K562 (cell line): ENCODE measurements at regions not wholly inside any gene's neighbourhood (a gene's known extent, or its start where the extent isn't known, plus 50 kb on each side); places are given as distances from the start of the nearest gene placed in this dataset.

Experiments
- ATAC-seq: fragments of 200-7000 bp; cut with Tn5 transposase; 3 replicates; pipeline ENCODE4 v1.9.1; 2020; ENCODE audit warnings: moderate library complexity
- BruUV-seq: library from RNA; stranded (reverse); fragments of 400-500 nt; replicated peaks from 2 replicates; lab custom pipeline; 2021; lab: Mats Ljungman, UMichigan
- CTCF ChIA-PET: fragments of 300-600 bp; formaldehyde crosslinking; extraction: SDS; loops from one replicate; lab custom pipeline; 2021; ENCODE audit warnings: low intra/inter-chr PET ratio; lab: Yijun Ruan, JAX
- POLR2A ChIA-PET: fragments of 300-600, 350-650 bp; sonication (Branson Sonifier 250); formaldehyde crosslinking; extraction: SDS; loops from one replicate; lab custom pipeline; 2021; ENCODE audit warnings: antibody characterized with exemption, inconsistent platforms; lab: Yijun Ruan, JAX
- DNase-seq, 4 experiments: peaks; one replicate each; pipeline versions ENCODE4 v3.0.0 to v3.0.0-alpha.2; 2011 to 2018; ENCODE audit warnings: low spot score in 3 of 4, mixed read lengths in 3 of 4; ENCODE audit errors: extremely low read depth in 1 of 4
- FAIRE-seq: peaks from 2 replicates; lab custom pipeline; 2011; peaks lifted over from hg19 to GRCh38; lab: Jason Lieb, UNC
- H2AFZ ChIP-seq: 2 replicates; pipeline ENCODE4 v1.6.0; 2011; ENCODE audit warnings: low read depth, low read length, control low read depth, inconsistent platforms
- H3K27ac ChIP-seq: fragments of 200-600 bp; 3 replicates; pipeline ENCODE4 v1.8.0; 2011; ENCODE audit warnings: low read depth, mild to moderate bottlenecking, control low read depth, inconsistent platforms, low read length, moderate library complexity, mixed read lengths; ENCODE audit errors: extremely low read depth
- H3K27me3 ChIP-seq, 2 experiments: fragments of 300-600 bp in 1 of 2; 2 replicates in 1 of 2; 3 replicates in 1 of 2; pipeline versions ENCODE4 v1.6.0 to v1.8.0; 2011; ENCODE audit warnings: inconsistent platforms in 2 of 2, low read length in 2 of 2, mild to moderate bottlenecking in 1 of 2, mixed read lengths in 1 of 2, moderate library complexity in 1 of 2; ENCODE audit not compliant: control insufficient read depth in 2 of 2, insufficient read depth in 2 of 2
- H3K36me3 ChIP-seq: fragments of 300-600 bp; 3 replicates; pipeline ENCODE4 v1.8.0; 2011; ENCODE audit warnings: mild to moderate bottlenecking, low read length, inconsistent platforms; ENCODE audit not compliant: control insufficient read depth, insufficient read depth
- H3K4me1 ChIP-seq, 2 experiments: fragments of 200-600 bp in 1 of 2; replicated peaks in 1 of 2; 2 replicates in 1 of 2; 3 replicates in 1 of 2; pipeline versions ENCODE4 v1.5.1 to v1.8.0; 2011; ENCODE audit warnings: inconsistent platforms in 2 of 2, low read length in 2 of 2, mild to moderate bottlenecking in 1 of 2, mixed read lengths in 1 of 2, moderate library complexity in 1 of 2; ENCODE audit not compliant: control insufficient read depth in 2 of 2, insufficient read depth in 2 of 2
- H3K4me2 ChIP-seq: 2 replicates; pipeline ENCODE4 v1.6.1; 2011; ENCODE audit warnings: low read length, control low read depth, inconsistent platforms, mixed read lengths; ENCODE audit not compliant: insufficient read depth
- H3K4me3 ChIP-seq: fragments of 200-600 bp; sonication (generic), shearing (Covaris generic); 2 replicates; pipeline ENCODE4 v1.5.1; 2016; ENCODE audit warnings: control low read depth, inconsistent platforms
- H3K79me2 ChIP-seq: fragments of 200-600 bp; 3 replicates; pipeline ENCODE4 v1.8.0; 2011; ENCODE audit warnings: low read length, inconsistent platforms; ENCODE audit not compliant: control insufficient read depth, insufficient read depth
- H3K9ac ChIP-seq, 2 experiments: 2 replicates each; pipeline versions ENCODE4 v1.6.0 to v1.6.1; 2011; ENCODE audit warnings: low read depth in 2 of 2, low read length in 2 of 2, control low read depth in 1 of 2, inconsistent platforms in 1 of 2, mild to moderate bottlenecking in 1 of 2, mixed read lengths in 1 of 2; ENCODE audit not compliant: insufficient read depth in 1 of 2
- H3K9me1 ChIP-seq: one replicate; pipeline ENCODE4 v1.6.0; 2011; ENCODE audit warnings: inconsistent platforms, mild to moderate bottlenecking, low read length, moderate library complexity; ENCODE audit not compliant: control insufficient read depth, insufficient read depth
- H3K9me3 ChIP-seq: replicated peaks from 2 replicates; pipeline ENCODE4 v1.5.1; 2011; ENCODE audit warnings: low read depth, low read length, inconsistent platforms; ENCODE audit not compliant: control insufficient read depth, insufficient read depth
- H4K20me1 ChIP-seq: replicated peaks from 2 replicates; pipeline ENCODE4 v1.6.1; 2011; ENCODE audit warnings: low read length, inconsistent platforms, mixed read lengths; ENCODE audit not compliant: control insufficient read depth, insufficient read depth
- BRD4 ChIP-seq: fragments of 200-600 bp; sonication (generic); IDR thresholded peaks from 2 replicates; pipeline ENCODE4 v1.6.1; 2017; ENCODE audit warnings: inconsistent platforms
- CC2D1A ChIP-seq: fragments of 450-650 bp; IDR thresholded peaks from 2 replicates; pipeline ENCODE4 v1.6.1; 2017; ENCODE audit warnings: mild to moderate bottlenecking
- E2F1 ChIP-seq: sonication (generic); formaldehyde crosslinking; IDR thresholded peaks from 2 replicates; pipeline ENCODE4 v1.8.1; 2023; ENCODE audit warnings: mild to moderate bottlenecking, missing genetic modification reagents, moderate library complexity
- FOSL1 ChIP-seq: fragments of 200-800 bp; sonication (Bioruptor generic); conservative IDR thresholded peaks from 2 replicates; pipeline ENCODE4 v1.6.1; 2016; ENCODE audit warnings: missing genetic modification characterization, missing compliant biosample characterization
- HDGF ChIP-seq: fragments of 450-650 bp; IDR thresholded peaks from 2 replicates; pipeline ENCODE4 v1.6.1; 2016
- HMGXB4 ChIP-seq: sonication (generic); formaldehyde crosslinking; IDR thresholded peaks from 2 replicates; pipeline ENCODE4 v1.8.1; 2023; ENCODE audit warnings: mild to moderate bottlenecking, missing genetic modification reagents
- KLF13 ChIP-seq: fragments of 450-650 bp; IDR thresholded peaks from 2 replicates; pipeline ENCODE4 v1.6.1; 2016; ENCODE audit warnings: missing genetic modification characterization, low read depth, mild to moderate bottlenecking, missing compliant biosample characterization, moderate library complexity, borderline replicate concordance
- MBD2 ChIP-seq: sonication (generic); IDR thresholded peaks from 2 replicates; pipeline ENCODE4 v1.6.1; 2016; ENCODE audit warnings: low read depth, borderline replicate concordance
- NCOA1 ChIP-seq: fragments of 450-650 bp; IDR thresholded peaks from 2 replicates; pipeline ENCODE4 v1.6.1; 2016; ENCODE audit warnings: low read depth
- NFXL1 ChIP-seq: fragments of 450-650 bp; formaldehyde crosslinking; IDR thresholded peaks from 2 replicates; pipeline ENCODE4 v1.4.0; 2021; ENCODE audit warnings: mild to moderate bottlenecking
- PHF20 ChIP-seq: fragments of 450-650 bp; IDR thresholded peaks from 2 replicates; pipeline ENCODE4 v1.6.1; 2018; ENCODE audit not compliant: partially characterized antibody
- PRDM10 ChIP-seq: fragments of 450-650 bp; IDR thresholded peaks from 2 replicates; pipeline ENCODE4 v1.6.1; 2018; ENCODE audit not compliant: partially characterized antibody
- PRPF4 ChIP-seq: fragments of 200-400 bp; formaldehyde crosslinking; IDR thresholded peaks from one replicate; pipeline ENCODE4 v1.6.1; 2017; ENCODE audit warnings: low read length, low read depth, mild to moderate bottlenecking; ENCODE audit not compliant: insufficient read depth, poor library complexity, severe bottlenecking
- SMC3 ChIP-seq: conservative IDR thresholded peaks from 2 replicates; pipeline ENCODE4 v1.6.1; 2011; ENCODE audit warnings: low read depth, low read length, improper control_type of control experiment; ENCODE audit not compliant: insufficient read depth
- WHSC1 ChIP-seq: IDR thresholded peaks from one replicate; pipeline ENCODE4 v1.6.1; 2012; ENCODE audit warnings: low read length, control low read depth, inconsistent platforms
- ZNF239 ChIP-seq: fragments of 250-450 bp; sonication (Bioruptor Pico); IDR thresholded peaks from 2 replicates; pipeline ENCODE4 v1.4.0; 2020; ENCODE audit warnings: mild to moderate bottlenecking
- ZNF77 ChIP-seq: fragments of 250-450 bp; sonication (Bioruptor Pico); IDR thresholded peaks from 2 replicates; pipeline ENCODE4 v1.5.0; 2020
- WGBS: fragments of 100-300 bp; shearing (Covaris generic); methylation state at CpG from one replicate; pipeline ENCODE4 v1.1.6; 2016; ENCODE audit warnings: low coverage, mixed read lengths; ENCODE audit not compliant: insufficient coverage; ENCODE audit errors: missing lambda C conversion rate; 5-methylcytosine and 5-hydroxymethylcytosine counted together
- in situ Hi-C: fragments of 300-500 bp; cut with MboI; formaldehyde crosslinking; loops from 4 replicates; pipeline ENCODE4 v1.15.0; 2018; ENCODE audit warnings: inconsistent platforms, mixed read lengths
- intact Hi-C: fragments of 100-400 bp; cut with micrococcal nuclease; formaldehyde crosslinking; loops from 2 replicates; pipeline ENCODE4 v1.14.2; 2022

DNA sequence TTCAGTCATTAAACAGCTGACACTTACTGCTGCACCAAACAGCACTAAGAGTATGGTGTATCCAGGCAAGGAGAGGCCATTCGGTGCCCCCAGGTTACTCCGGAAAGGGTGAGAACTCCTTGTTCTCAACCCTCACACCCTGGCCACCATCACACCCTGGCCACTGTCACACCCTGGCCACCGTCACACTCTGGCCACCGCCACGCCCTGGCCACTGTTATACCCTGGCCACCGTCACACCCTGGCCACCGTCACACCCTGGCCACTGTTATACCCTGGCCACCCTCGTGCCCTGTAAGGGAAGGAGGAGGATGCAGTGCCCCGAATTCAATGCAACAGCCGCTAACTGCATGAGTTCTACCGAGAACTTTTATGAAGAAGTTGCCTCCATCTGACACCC, 644.4 kb downstream of the TBC1D22A start (continued):
- TF ChIP-seq SMC3 = no peak
- no peak for TF ChIP-seq BRD4
- no peak for TF ChIP-seq PRPF4
- no peak for TF ChIP-seq HDGF
- no peak for TF ChIP-seq NFXL1 (CRISPR knock-in tag)

- H3K27ac ChIP-seq = no peak overlapping the region
- in situ Hi-C loops (no loop called here), intact Hi-C loops (no loop called here)
- no TSS peak for BruUV-seq
- CTCF ChIA-PET = no interaction called here
- H4K20me1 ChIP-seq = no peaks in the 10 kb centered on the region
- FAIRE-seq (no peak), DNase-seq (no peak), ATAC-seq (no peak)
- H3K4me1 ChIP-seq = no peaks in the 10 kb centered on the region; a peak in 1 of 5 replicates
- no peak overlapping the region for H3K4me3 ChIP-seq
- H3K9me3 ChIP-seq = no peaks in the 10 kb centered on the region
- H2AFZ ChIP-seq = no peak overlapping the region
- no peak overlapping the region for H3K4me2 ChIP-seq
- H3K9me1 ChIP-seq = no peaks in the 10 kb centered on the region
- POLR2A ChIA-PET = no interaction called here
- no peak overlapping the region for H3K9ac ChIP-seq
- no peaks in the 10 kb centered on the region for H3K36me3 ChIP-seq
- H3K79me2 ChIP-seq = no peaks in the 10 kb centered on the region
- peaks cover 4 to 35% of the 10 kb centered on the region in 2 experiments; a peak in 4 of 5 replicates for H3K27me3 ChIP-seq
- WGBS = 2% methylated on average over 10 of the region's 12 CpGs
- no peak for TF ChIP-seq ZNF77 (CRISPR knock-in tag)
- no peak for TF ChIP-seq WHSC1
- no peak for TF ChIP-seq CC2D1A
- TF ChIP-seq PHF20 = no peak
- TF ChIP-seq MBD2 = no peak
- TF ChIP-seq FOSL1 (tag) = no peak
- no peak for TF ChIP-seq E2F1 (CRISPR knock-in tag)
- TF ChIP-seq KLF13 = no peak
- no peak for TF ChIP-seq ZNF239 (CRISPR knock-in tag)
- TF ChIP-seq PRDM10 = no peak
- TF ChIP-seq HMGXB4 (CRISPR knock-in tag) = no peak
- TF ChIP-seq NCOA1 = no peak
Observed at GRCh38 chr22:47406180-47406834, 643.9 kb downstream of the TBC1D22A start.
